D721Med (cell line): ENCODE measurements at regions not wholly inside any gene's neighbourhood (a gene's known extent, or its start where the extent isn't known, plus 50 kb on each side); places are given as distances from the start of the nearest gene placed in this dataset.
"Not testable (repeated sequence)": the region's sequence is repeated elsewhere in the genome, so short reads cannot be mapped to it uniquely, and the experiment has no call there.

Experiments used
- DNase-seq: peaks from one replicate; pipeline ENCODE4 v3.0.0; 2011; ENCODE audit warnings: low spot score; ENCODE audit not compliant: insufficient read length
- FAIRE-seq: peaks from 2 replicates; lab custom pipeline; 2011; peaks lifted over from hg19 to GRCh38; lab: Jason Lieb, UNC
- CTCF ChIP-seq: IDR thresholded peaks from 2 replicates; pipeline ENCODE4 v1.5.1; 2012; ENCODE audit warnings: mild to moderate bottlenecking, control low read depth; ENCODE audit not compliant: insufficient read depth; ENCODE audit errors: missing control alignments

DNA sequence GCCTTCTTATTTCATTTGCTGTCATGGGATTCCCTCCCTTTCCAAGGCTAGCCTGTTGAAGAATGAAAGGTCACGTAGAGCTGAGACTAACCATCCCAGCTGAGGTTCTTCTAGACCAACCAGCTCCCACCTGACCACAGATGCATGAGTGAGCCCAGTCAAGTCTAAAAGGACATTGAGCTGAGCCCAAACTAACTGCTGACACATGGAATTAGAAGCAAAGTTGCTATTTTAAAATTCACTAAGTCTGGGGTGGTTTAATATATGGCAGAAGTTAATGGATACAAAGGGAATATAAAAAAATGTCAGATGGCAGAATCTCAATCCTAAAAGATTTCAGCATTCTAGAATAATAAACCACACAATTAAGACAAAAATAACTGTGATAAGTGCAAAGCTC is 118.9 kb upstream of the RASGEF1B start:
- no peak for TF ChIP-seq CTCF
- FAIRE-seq, result no peak

GRCh38 chr4:81589262-81589661 is 117.6 kb upstream of the RASGEF1B start:
- FAIRE-seq, result no peak
- no peak for TF ChIP-seq CTCF
- no peak for DNase-seq

More for the DNA sequence above, 118.9 kb upstream of the RASGEF1B start:
- DNase-seq, result no peak

DNA sequence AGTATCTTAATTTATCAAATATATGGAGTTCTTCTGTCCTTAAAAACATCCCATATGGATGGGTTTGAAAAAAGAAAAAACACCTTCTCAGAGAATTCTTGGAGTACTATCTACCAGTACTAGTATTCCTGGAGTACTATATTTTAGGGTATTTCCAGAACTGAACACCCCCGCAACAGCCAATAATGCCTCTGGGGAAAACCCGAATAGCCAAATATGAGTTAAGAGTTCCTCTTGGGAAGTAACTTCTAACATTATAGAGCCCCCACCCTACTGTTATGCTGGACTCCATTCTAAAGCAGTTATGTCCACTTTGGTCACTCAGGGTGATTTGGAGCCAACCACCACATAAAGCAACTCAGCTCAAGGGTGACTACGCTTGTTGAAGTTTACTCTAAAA is 115.0 kb upstream of the RASGEF1B start:
- no peak for TF ChIP-seq CTCF
- no peak for FAIRE-seq

DNA sequence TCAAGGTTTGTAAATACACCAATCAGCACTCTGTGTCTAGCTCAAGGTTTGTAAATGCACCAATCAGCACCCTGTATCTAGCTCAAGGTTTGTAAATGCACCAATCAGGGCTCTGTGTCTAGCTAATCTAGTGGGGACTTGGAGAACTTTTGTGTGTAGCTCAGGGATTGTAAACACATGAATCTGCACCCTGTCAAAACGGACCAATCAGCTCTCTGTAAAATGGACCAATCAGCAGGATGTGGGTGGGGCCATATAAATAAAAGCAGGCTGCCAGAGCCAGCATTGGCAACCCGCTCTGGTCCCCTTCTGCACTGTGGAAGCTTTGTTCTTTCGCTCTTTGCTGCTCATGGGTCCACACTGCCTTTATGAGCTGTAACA is 109.3 kb upstream of the RASGEF1B start:
- DNase-seq, FAIRE-seq: not testable (repeated sequence)

More for the DNA sequence above, 115.0 kb upstream of the RASGEF1B start:
- no peak for DNase-seq

DNA sequence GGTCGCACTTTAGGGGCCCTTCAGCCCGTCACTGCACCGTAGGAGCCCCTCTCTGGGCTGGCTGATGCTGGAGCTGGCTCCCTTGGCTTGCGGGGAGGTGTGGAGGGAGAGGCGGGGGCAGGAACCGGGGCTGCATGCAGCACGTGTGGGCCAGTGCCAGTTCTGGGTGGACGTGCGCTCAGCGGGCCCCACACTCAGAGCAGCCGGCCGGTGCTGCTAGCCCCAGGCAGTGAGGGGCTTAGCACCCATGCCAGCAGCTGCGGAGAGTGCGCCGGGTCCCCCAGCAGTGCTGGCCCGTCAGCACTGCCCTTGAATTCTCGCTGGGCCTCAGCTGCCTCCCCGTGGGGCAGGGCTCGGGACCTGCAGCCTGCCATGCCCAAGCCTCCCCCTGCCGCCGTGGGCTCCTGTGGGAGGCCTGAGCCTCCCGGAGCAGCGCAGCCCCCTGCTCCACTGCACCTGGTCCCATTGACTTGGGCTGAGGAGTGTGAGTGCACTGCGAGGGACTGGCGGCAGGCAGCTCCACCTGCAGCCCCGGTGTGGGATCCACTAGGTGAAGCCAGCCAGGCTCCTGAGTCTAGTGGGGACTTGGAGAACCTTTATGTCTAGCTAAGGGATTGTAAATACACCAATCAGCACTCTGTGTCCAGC is 108.8 kb upstream of the RASGEF1B start:
- TF ChIP-seq CTCF, result no peak
- FAIRE-seq, result no peak
- DNase-seq, result no peak

GRCh38 chr4:81577392-81577791 is 105.7 kb upstream of the RASGEF1B start:
- FAIRE-seq, result no peak
- no peak for TF ChIP-seq CTCF
- DNase-seq, result no peak

- no peak for DNase-seq
- TF ChIP-seq CTCF, result no peak
- FAIRE-seq, result no peak
Measured at GRCh38 chr4:81574991-81575390, 103.3 kb upstream of the RASGEF1B start.
